WERI-Rb-1 (cell line): ENCODE measurements at regions not wholly inside any gene's neighbourhood (a gene's known extent, or its start where the extent isn't known, plus 50 kb on each side); places are given as distances from the start of the nearest gene placed in this dataset.
"Not testable (repeated sequence)": the region's sequence is repeated elsewhere in the genome, so short reads cannot be mapped to it uniquely, and the experiment has no call there.

Experiments
- DNase-seq: peaks from one replicate; pipeline ENCODE4 v3.0.0-alpha.2; 2020
- H3K27ac ChIP-seq: fragments of 250-450 bp; sonication (Bioruptor Pico); 2 replicates; pipeline ENCODE4 v1.5.1; 2020; ENCODE audit warnings: mild to moderate bottlenecking, moderate library complexity
- H3K27me3 ChIP-seq: fragments of 250-450 bp; sonication (Bioruptor Pico); 2 replicates; pipeline ENCODE4 v1.5.1; 2021; ENCODE audit warnings: mild to moderate bottlenecking, low read depth, moderate library complexity; ENCODE audit not compliant: insufficient read depth, severe bottlenecking
- H3K36me3 ChIP-seq: fragments of 250-450 bp; sonication (Bioruptor Pico); 2 replicates; pipeline ENCODE4 v1.5.1; 2020; ENCODE audit warnings: mild to moderate bottlenecking, moderate library complexity
- H3K4me3 ChIP-seq: 2 replicates; pipeline ENCODE4 v1.5.1; 2011; ENCODE audit warnings: low read depth, mild to moderate bottlenecking, control low read depth, low read length
- H3K9me3 ChIP-seq: fragments of 250-450 bp; sonication (Bioruptor Pico); 2 replicates; pipeline ENCODE4 v1.5.1; 2021; ENCODE audit warnings: mild to moderate bottlenecking, moderate library complexity; ENCODE audit not compliant: severe bottlenecking
- TF ChIP-seq, protein P1 (sequence below): IDR thresholded peaks from 2 replicates; pipeline ENCODE4 v1.5.1; 2011; ENCODE audit warnings: low read depth, mild to moderate bottlenecking, control low read depth, inconsistent platforms, low read length

DNA sequence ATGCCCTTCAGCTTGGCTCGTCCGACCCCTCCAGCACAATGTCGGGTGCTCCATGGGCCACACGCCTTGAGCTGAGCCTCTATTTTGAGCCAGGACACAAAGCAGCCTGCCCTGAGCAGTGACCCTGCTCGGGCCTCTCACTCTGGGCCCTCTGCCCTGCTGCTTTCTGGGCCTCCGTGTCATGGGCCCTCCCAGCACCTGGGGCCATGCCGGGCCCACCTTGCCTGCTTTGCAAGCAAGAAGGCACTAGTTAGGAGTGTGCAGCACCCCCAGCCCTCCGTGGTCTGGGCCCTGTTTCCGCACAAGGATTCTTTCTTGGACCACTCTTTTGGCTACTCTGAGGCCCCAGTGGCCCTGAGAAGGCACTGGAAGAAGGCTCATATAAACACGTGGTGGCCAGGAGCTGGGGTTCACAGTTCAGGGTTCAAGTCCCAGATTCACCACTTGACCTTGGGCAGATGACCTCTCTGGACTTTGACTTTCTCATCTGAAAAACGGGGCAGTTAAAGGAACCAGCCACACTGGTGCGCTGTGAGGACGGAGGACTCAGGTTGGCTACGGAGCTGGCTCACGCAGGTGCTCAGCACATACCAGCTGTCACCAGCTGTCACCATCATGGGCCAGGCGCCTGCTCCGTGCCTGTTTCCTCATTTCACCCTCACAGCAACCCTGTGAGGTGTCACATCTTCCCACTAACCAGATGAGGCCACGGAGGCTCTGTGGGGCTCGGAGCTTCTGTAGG lies 166.0 kb upstream of the GSE1 start:
- H3K36me3 ChIP-seq = peaks cover 11% of the 10 kb centered on the region
- H3K27ac ChIP-seq = peak overlapping the region; percentile 93
- no peaks in the 10 kb centered on the region for H3K27me3 ChIP-seq
- no peak overlapping the region for H3K4me3 ChIP-seq
- H3K9me3 ChIP-seq = no peaks in the 10 kb centered on the region
- DNase-seq = peak; percentile 58
- TF ChIP-seq, protein P1, sequence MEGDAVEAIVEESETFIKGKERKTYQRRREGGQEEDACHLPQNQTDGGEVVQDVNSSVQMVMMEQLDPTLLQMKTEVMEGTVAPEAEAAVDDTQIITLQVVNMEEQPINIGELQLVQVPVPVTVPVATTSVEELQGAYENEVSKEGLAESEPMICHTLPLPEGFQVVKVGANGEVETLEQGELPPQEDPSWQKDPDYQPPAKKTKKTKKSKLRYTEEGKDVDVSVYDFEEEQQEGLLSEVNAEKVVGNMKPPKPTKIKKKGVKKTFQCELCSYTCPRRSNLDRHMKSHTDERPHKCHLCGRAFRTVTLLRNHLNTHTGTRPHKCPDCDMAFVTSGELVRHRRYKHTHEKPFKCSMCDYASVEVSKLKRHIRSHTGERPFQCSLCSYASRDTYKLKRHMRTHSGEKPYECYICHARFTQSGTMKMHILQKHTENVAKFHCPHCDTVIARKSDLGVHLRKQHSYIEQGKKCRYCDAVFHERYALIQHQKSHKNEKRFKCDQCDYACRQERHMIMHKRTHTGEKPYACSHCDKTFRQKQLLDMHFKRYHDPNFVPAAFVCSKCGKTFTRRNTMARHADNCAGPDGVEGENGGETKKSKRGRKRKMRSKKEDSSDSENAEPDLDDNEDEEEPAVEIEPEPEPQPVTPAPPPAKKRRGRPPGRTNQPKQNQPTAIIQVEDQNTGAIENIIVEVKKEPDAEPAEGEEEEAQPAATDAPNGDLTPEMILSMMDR = no peak

DNA sequence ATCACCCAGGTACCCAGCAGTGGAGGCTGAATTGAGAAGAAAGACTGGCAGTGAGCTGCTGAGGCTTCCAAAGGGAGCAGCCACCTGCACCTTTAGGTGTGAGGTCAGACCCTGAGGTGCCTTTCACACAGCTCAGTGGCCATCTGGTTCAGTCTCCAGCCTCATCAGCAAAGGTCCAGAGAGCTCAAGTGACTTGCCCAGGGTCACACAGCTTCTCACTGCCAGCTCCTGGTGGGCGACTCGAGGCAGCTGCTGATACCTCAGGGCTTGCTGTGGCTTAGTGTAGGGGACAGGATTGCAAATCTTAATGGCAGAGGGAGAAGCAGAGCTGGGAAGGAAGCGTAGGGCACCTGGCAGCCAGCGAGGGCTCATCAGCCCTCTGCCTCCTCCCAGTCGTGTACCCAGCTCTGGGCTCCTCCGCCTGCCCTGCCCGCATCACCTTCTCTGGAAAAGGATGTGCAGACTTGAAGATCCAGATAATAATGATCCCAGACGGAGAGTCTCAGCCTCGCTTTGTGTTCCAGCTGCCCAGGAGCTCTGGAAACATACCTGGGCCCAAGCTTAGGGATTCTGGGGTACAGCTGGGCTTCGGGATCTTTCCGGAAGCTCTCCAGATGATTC lies 165.3 kb upstream of the GSE1 start:
- Histone ChIP-seq H3K4me3 (no peak overlapping the region), H3K27me3 (no peaks in the 10 kb centered on the region), H3K9me3 (no peaks in the 10 kb centered on the region), H3K36me3 (peaks cover 11% of the 10 kb centered on the region), H3K27ac (peak overlapping the region; percentile 93)
- no peak for DNase-seq
- TF ChIP-seq, protein P1 = no peak

DNA sequence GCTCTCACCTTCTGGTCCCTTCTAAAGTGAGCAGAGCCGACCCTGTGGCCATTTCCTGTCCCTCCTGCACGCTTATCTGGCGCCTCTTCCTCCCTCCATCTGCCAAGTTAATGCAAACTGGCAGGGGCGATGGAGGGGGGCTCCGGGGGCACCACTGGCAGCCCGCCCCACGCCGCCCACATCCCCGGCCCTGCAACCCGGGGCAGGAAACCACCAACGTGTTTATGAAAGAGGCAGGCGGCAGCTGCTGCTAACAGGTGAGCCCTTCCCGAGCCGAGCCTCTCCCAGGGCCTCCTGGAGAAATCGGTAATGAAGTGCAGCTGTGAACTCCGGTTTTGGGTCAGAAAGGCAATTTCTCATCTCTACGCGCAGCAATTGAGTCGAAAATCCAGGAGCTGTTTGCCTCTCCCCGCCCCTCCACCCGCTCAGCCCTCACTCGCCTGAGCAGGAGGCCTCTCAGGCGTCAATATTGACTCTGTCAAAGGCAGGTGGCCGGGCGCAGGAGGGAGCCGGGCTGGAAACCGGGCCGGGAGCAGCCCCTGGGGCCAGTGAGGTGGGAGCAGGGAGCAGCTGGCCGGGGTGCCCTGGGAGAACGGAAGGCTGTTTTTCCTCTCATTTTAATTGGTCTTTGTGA lies 164.4 kb upstream of the GSE1 start:
- no peak for DNase-seq
- TF ChIP-seq, protein P1 = no peak
- Histone ChIP-seq H3K4me3 (no peak overlapping the region), H3K27ac (peak overlapping the region; percentile 93), H3K27me3 (no peaks in the 10 kb centered on the region), H3K36me3 (peaks cover 11% of the 10 kb centered on the region), H3K9me3 (no peaks in the 10 kb centered on the region)

DNA sequence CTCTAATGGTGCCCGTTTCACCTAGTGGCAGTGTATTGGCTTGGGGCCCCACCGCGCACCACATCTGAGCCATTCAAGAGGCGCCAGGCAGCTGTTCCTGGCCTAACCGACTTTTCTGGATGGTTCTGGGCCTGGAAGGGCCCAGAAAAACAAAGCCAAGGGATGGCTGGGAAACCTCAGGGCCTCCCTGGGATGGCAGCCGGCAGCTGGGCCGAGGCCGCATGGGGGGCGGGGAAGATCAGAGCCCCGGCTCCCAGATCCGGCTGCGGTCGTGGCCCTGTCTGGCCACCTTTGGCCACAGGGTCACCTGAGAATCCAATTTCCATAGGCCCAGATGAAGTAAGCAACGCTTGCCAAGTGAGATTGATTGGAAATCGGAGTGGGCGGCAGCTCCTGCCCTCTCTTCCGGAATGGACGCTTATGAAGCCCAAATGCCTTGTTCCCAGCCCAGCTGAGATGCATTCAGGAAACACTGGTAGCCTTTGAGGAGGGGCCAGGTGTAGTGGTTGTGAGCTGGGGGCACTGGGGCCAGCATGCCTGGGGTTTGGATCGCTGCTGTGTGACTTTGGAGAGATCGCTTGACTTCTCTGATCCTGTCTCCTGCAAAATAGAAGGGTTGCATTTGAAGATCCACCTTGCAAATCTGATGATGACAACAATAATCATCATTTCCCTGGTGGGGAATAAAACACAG lies 163.8 kb upstream of the GSE1 start:
- Histone ChIP-seq H3K4me3 (no peak overlapping the region), H3K9me3 (no peaks in the 10 kb centered on the region), H3K36me3 (peaks cover 11% of the 10 kb centered on the region), H3K27ac (peak overlapping the region; percentile 93), H3K27me3 (no peaks in the 10 kb centered on the region)
- DNase-seq = no peak
- TF ChIP-seq, protein P1 = no peak

DNA sequence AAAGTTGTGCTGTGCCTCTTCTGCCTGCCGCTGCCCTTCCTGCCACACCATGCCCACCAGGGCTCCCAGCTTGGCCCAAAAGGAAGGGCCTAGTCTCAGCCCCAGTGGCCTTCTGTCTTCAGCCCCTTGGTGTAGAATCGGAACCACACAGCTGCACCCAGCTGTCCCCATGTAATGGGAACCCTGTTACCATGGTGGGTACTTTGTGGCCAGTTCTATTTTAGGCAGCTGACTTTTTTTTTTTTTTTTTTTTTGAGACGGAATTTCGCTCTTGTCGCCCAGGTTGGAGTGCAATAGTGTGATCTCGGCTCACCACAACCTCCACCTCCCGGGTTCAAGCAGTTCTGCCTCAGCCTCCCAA lies 163.3 kb upstream of the GSE1 start:
- DNase-seq = no peak
- Histone ChIP-seq H3K36me3 (peaks cover 11% of the 10 kb centered on the region), H3K4me3 (no peak overlapping the region), H3K9me3 (no peaks in the 10 kb centered on the region), H3K27ac (peak overlapping the region; percentile 93), H3K27me3 (no peaks in the 10 kb centered on the region)
- TF ChIP-seq, protein P1 = no peak

DNA sequence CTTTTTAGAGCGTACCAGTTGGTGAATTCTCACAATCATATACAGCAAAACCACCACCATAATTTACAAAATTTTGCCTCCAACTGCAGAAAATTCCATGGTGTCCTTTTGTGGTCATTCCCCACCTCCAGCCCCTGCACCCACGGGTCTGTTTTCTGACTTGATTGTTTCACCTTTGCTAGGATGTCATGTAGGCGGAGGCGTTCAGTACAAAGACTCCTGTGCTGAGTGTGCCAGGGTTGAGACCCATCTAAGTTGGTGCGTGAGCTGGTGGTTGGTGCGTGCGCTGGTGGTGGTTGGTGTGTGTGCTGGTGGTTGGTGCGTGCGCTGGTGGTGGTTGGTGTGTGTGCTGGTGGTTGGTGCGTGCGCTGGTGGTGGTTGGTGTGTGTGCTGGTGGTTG lies 162.0 kb upstream of the GSE1 start:
- not testable (repeated sequence) for H3K27me3 ChIP-seq, H3K9me3 ChIP-seq, DNase-seq
- H3K36me3 ChIP-seq = peaks cover 11% of the 10 kb centered on the region
- H3K4me3 ChIP-seq = peak overlapping the region; percentile 39
- peak overlapping the region; percentile 79 for H3K27ac ChIP-seq
